HG03457 (cell line): ENCODE measurements at regions not wholly inside any gene's neighbourhood (a gene's known extent, or its start where the extent isn't known, plus 50 kb on each side); places are given as distances from the start of the nearest gene placed in this dataset.
"Not testable (repeated sequence)": the region's sequence is repeated elsewhere in the genome, so short reads cannot be mapped to it uniquely, and the experiment has no call there.

Experiments
- ATAC-seq: cut with Tn5 transposase; IDR thresholded peaks from one replicate; pipeline ENCODE4 v1.9.1; 2021; ENCODE audit warnings: moderate number of reproducible peaks; ENCODE audit not compliant: unreplicated experiment

- ATAC-seq, result no peak
Measured at GRCh38 chr1:239976130-239976968, 115.3 kb upstream of the FMN2 start.

GRCh38 chr1:239977416-239977815, 114.3 kb upstream of the FMN2 start:
- no peak for ATAC-seq

- ATAC-seq, result no peak
Measured at GRCh38 chr1:239979456-239979855, 112.2 kb upstream of the FMN2 start.

GRCh38 chr1:239982762-239983161, 108.9 kb upstream of the FMN2 start:
- ATAC-seq, result no peak

GRCh38 chr1:239985044-239985443, 106.6 kb upstream of the FMN2 start:
- ATAC-seq, result no peak

- no peak for ATAC-seq
Measured at GRCh38 chr1:239987103-239987745, 104.5 kb upstream of the FMN2 start.

- no peak for ATAC-seq
Measured at GRCh38 chr1:239989990-239990389, 101.7 kb upstream of the FMN2 start.

GRCh38 chr1:239992566-239992965, 99.1 kb upstream of the FMN2 start:
- not testable (repeated sequence) for ATAC-seq

GRCh38 chr1:239993366-239993765, 98.3 kb upstream of the FMN2 start:
- no peak for ATAC-seq

- no peak for ATAC-seq
Measured at GRCh38 chr1:239995281-239995680, 96.4 kb upstream of the FMN2 start.

GRCh38 chr1:239997160-239997514, 94.5 kb upstream of the FMN2 start:
- no peak for ATAC-seq

- no peak for ATAC-seq
Measured at GRCh38 chr1:239997515-239998311, 94.0 kb upstream of the FMN2 start.

- no peak for ATAC-seq
Measured at GRCh38 chr1:239998312-239998649, 93.4 kb upstream of the FMN2 start.

GRCh38 chr1:239999170-239999569, 92.5 kb upstream of the FMN2 start:
- no peak for ATAC-seq

- ATAC-seq, result no peak
Measured at GRCh38 chr1:240000634-240001033, 91.0 kb upstream of the FMN2 start.

- ATAC-seq, result no peak
Measured at GRCh38 chr1:240001177-240001740, 90.4 kb upstream of the FMN2 start.

- ATAC-seq, result no peak
Measured at GRCh38 chr1:240004086-240004749, 87.5 kb upstream of the FMN2 start.

- ATAC-seq, result no peak
Measured at GRCh38 chr1:240005997-240006650, 85.6 kb upstream of the FMN2 start.

- ATAC-seq, result no peak
Measured at GRCh38 chr1:240008298-240008697, 83.4 kb upstream of the FMN2 start.

GRCh38 chr1:240014051-240014450, 77.6 kb upstream of the FMN2 start:
- no peak for ATAC-seq
